Cardiac muscle cell (in vitro differentiated cells and primary cell): ENCODE measurements at regions not wholly inside any gene's neighbourhood (a gene's known extent, or its start where the extent isn't known, plus 50 kb on each side); places are given as distances from the start of the nearest gene placed in this dataset.

Experiments
- DNase-seq, 2 donors: peaks; one replicate each; pipeline versions ENCODE4 v3.0.0 to v3.0.0-alpha.2; 2010 to 2017; ENCODE audit warnings: low read depth in 1 of 2, low spot score in 1 of 2
- H3K27ac ChIP-seq: fragments of 200-600 bp; sonication (generic); 2 replicates; pipeline ENCODE4 v1.5.1; 2016
- H3K27me3 ChIP-seq: fragments of 200-600 bp; sonication (generic); 2 replicates; pipeline ENCODE4 v1.6.0; 2016; ENCODE audit warnings: control low read depth
- H3K36me3 ChIP-seq: fragments of 200-600 bp; sonication (generic); 2 replicates; pipeline ENCODE4 v1.5.1; 2016; ENCODE audit warnings: control low read depth
- H3K4me1 ChIP-seq: fragments of 200-600 bp; sonication (generic); 2 replicates; pipeline ENCODE4 v1.8.1; 2017; ENCODE audit warnings: low read depth, mild to moderate bottlenecking, mixed run types
- H3K4me3 ChIP-seq: fragments of 200-600 bp; sonication (generic); 2 replicates; pipeline ENCODE4 v1.5.1; 2016; ENCODE audit warnings: mild to moderate bottlenecking
- H3K9me3 ChIP-seq: fragments of 200-600 bp; sonication (generic); 2 replicates; pipeline ENCODE4 v1.5.1; 2017; ENCODE audit warnings: low read depth, mild to moderate bottlenecking, control low read depth
- CTCF ChIP-seq: IDR thresholded peaks from 2 replicates; pipeline ENCODE4 v1.5.1; 2012; ENCODE audit warnings: low read depth, mild to moderate bottlenecking, low read length

- no peak for DNase-seq
- Histone ChIP-seq H3K27me3 (no peaks in the 10 kb centered on the region), H3K9me3 (no peaks in the 10 kb centered on the region), H3K27ac (no peak overlapping the region), H3K36me3 (no peaks in the 10 kb centered on the region), H3K4me1 (no peaks in the 10 kb centered on the region), H3K4me3 (no peak overlapping the region)
- TF ChIP-seq CTCF: no peak
Measured at GRCh38 chr13:78325585-78325984, 277.8 kb downstream of the POU4F1 start.

- no peaks in the 10 kb centered on the region for H3K9me3 ChIP-seq
- no peak overlapping the region for H3K4me3 ChIP-seq
- no peaks in the 10 kb centered on the region for H3K36me3 ChIP-seq
- no peak overlapping the region for H3K27ac ChIP-seq
- H3K27me3 ChIP-seq: no peaks in the 10 kb centered on the region
- no peak for DNase-seq
- TF ChIP-seq CTCF: no peak
- H3K4me1 ChIP-seq: no peaks in the 10 kb centered on the region
Measured at GRCh38 chr13:78323848-78324247, 279.5 kb downstream of the POU4F1 start.

- Histone ChIP-seq H3K4me1 (no peaks in the 10 kb centered on the region), H3K4me3 (no peak overlapping the region), H3K36me3 (no peaks in the 10 kb centered on the region), H3K27ac (no peak overlapping the region), H3K9me3 (no peaks in the 10 kb centered on the region), H3K27me3 (no peaks in the 10 kb centered on the region)
- no peak for DNase-seq
- TF ChIP-seq CTCF: no peak
Measured at GRCh38 chr13:78323040-78323439, 280.3 kb downstream of the POU4F1 start.

- Histone ChIP-seq H3K27ac (no peak overlapping the region), H3K36me3 (no peaks in the 10 kb centered on the region), H3K9me3 (no peaks in the 10 kb centered on the region), H3K4me1 (no peaks in the 10 kb centered on the region), H3K4me3 (no peak overlapping the region), H3K27me3 (no peaks in the 10 kb centered on the region)
- TF ChIP-seq CTCF: no peak
- DNase-seq: no peak
Measured at GRCh38 chr13:78319101-78319627, 284.2 kb downstream of the POU4F1 start.

GRCh38 chr13:78317030-78317429 lies 286.3 kb downstream of the POU4F1 start:
- H3K36me3 ChIP-seq: no peaks in the 10 kb centered on the region
- H3K27me3 ChIP-seq: no peaks in the 10 kb centered on the region
- peak; percentile 6 to 22 for DNase-seq
- no peak overlapping the region for H3K4me3 ChIP-seq
- H3K4me1 ChIP-seq: no peaks in the 10 kb centered on the region
- TF ChIP-seq CTCF: peak; percentile 20
- H3K9me3 ChIP-seq: no peaks in the 10 kb centered on the region
- no peak overlapping the region for H3K27ac ChIP-seq
